ENCODE measurements at regions not wholly inside any gene's neighbourhood (a gene's known extent, or its start where the extent isn't known, plus 50 kb on each side); places are given as distances from the start of the nearest gene placed in this dataset.

DNA sequence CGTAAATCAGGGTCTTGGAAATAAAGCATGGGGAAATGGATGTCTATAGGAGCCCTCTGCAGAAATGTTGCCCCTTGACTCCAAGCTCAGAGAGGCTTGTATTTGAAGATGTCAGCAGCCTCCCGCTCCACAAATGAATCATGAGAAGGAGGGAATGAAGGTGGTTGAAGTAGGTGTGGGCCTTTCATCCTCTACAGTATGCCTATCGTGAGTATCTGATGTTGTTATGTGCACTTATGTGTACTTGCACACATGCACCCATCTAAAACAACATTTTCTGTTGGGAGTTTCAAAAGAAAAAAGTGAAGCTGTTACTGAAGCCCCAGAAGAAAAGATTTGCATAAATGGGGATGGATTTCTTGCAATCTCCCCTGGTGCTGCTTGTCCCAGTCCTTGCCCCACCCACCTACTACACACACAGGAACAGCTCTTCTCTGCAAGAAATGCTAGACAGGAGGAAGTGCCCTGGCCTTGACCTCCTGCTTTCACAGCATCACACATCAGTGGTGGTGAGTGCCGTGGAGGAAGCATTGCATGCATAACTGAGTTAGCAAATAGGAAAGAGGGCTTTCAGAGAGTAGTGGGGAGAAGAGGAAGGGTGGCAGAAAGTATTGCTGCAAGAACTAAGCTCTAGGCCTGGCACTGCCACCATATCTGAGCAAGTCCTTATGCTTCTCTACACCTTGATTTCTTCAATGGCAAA, 156.1 kb downstream of the SNX18 start:
- DNase-seq, result peak; percentile 44
- peak; percentile 80 for ATAC-seq
- intact Hi-C loops (cut with micrococcal nuclease), result no loop called here

DNA sequence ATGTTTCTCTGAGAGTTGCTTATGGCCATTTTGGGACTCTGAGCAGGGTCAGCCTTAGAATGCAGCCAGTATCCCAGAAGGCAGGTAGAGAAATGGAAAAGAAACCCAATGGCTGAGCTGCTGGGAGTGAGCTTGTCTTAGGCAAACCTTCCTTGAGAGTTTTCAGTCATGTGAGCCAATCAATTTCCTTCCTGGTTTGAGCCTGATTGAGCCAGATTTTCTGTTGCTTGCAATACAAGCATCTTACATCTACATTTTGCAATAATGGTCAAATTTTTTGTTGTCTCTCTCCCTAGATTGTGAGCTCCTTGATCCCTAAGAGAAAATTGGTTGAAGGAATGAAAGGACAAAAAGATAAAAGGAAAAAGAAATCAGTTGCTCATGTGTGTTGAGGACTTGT, 155.3 kb downstream of the SNX18 start:
- intact Hi-C loops (cut with micrococcal nuclease), result no loop called here
- DNase-seq, result no peak
- ATAC-seq, result no peak

DNA sequence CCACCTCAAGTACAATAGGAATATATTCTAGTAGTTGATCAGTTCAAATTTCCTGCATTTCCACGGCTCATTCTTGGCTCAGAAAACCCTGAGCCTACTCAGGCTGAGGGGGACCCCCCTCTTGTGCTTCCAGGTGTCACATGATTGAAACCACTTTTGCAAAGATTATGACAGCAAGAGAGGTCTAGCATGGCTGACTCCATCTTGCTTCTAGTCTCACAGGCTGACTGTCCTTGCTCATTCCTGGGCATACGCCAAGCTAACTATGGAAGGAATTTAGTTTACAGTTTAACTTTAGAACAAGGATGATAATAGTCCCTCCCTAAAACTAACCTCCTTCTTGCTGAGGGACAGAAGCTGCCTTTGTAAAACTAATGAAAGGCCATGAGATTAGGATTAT, 154.1 kb downstream of the SNX18 start:
- ATAC-seq, result no peak
- intact Hi-C loops (cut with micrococcal nuclease), result no loop called here
- DNase-seq, result no peak

DNA sequence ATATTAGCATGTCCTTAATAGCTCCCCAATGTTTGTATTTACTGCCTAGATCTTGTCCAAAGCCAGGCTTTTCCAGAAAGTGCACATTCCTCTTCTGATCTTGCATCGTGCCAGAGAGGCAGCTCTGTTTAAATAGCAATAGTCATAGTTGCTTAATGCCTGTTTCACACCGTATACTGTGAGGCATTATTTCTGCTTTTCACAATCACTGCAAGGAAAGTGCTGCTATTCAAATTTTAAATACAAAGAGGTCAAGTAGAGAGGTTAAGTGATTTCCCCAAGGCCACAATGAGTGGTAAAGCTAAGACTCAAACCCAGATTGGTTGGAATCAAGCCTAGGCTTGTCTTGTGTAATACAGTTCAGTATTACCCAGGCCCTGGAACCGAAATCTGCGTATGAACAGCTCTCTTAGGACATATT, 153.6 kb downstream of the SNX18 start:
- ATAC-seq (peak; percentile 48), DNase-seq (no peak)
- intact Hi-C loops (cut with micrococcal nuclease), result no loop called here

GRCh38 chr5:54670281-54670680, 152.7 kb downstream of the SNX18 start:
- ATAC-seq, result no peak

DNA sequence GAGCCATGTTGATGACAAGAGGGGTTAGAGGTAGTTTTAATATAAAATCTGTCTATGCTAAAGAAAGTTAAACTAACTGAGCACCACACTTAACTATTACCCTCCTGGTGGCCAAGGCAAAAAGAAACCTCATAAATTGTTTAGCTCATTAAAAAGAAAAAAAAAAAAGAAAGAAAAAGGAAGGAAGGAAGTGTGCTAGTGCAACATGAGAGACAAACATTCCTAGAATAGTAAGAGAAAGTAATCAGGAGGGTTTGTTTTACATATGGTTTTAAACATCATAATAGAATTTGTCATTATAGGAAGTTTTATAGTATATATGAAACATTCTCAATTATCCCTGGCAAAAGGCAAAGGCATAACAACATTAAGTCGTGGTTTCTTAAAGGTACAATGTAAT, 152.3 kb downstream of the SNX18 start:
- intact Hi-C loops (cut with micrococcal nuclease), result no loop called here
- no peak for ATAC-seq
- DNase-seq, result no peak

More at GRCh38 chr5:54670281-54670680, 152.7 kb downstream of the SNX18 start:
- intact Hi-C loops (cut with micrococcal nuclease), result no loop called here
- DNase-seq, result no peak

- DNase-seq (no peak), ATAC-seq (no peak)
- intact Hi-C loops (cut with micrococcal nuclease), result no loop called here
Observed at GRCh38 chr5:54669285-54669684, 151.7 kb downstream of the SNX18 start.

DNA sequence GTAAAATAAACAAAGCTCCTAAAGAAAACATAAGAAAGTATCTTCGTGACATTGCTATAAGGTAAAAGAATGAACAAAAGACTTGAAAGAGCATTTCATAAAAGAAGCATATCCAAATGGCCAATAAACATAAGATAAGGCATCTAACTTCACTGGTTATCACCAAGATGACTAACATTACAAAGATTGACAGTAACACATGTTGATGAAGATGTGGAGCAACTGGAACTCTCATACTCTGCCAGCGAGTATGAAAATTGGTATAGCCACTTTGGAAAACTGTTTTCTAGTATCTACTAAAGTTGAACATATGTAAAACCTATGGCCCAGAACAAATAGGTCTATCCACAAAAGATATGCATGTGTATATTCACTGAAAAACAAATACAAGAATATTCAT, 150.5 kb downstream of the SNX18 start:
- no peak for ATAC-seq
- no peak for DNase-seq
- intact Hi-C loops (cut with micrococcal nuclease), result no loop called here

DNA sequence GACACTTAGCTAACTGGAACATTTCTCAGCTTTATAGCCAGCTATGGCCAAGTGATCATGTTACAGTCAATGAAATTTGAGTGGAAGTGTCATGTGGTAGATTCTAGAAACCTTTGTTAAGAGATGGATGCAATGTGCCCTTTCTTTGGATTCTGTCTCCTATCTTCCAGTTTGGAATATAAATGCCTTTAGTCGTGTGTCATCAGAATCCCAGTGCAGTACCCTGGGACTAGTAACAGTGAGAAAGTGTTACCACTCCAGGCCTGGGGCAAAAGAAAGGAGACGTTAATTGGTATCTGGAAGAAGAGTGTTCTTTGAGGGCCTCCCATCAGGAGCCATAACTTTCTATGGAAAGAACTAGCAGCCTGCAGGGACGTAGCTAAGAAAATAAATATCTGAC, 149.6 kb downstream of the SNX18 start:
- DNase-seq (no peak), ATAC-seq (no peak)
- intact Hi-C loops (cut with micrococcal nuclease), result no loop called here

GRCh38 chr5:54663866-54664265, 146.3 kb downstream of the SNX18 start:
- peak; percentile 35 for DNase-seq
- intact Hi-C loops (cut with micrococcal nuclease), result no loop called here
- peak; percentile 80 for ATAC-seq

DNA sequence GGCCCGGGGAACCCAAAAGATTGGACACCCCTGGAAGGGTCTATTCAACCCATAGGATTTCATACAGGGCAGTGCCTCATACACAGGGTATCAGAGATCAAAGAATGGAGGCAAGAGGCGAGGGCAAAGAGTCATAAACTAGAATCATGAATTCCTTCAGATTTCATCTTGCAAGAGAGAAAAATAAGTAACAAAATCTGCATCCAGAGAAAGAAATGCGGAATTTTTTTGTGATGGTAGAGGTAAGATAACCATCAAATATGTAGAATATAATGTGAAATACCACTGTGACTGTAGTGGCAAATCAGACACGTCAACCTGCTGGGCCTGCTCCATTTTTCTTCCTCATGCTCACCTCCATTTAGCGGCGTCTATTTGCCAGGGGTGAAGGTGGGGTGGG, 143.6 kb downstream of the SNX18 start:
- DNase-seq (no peak), ATAC-seq (no peak)
- intact Hi-C loops (cut with micrococcal nuclease), result no loop called here

DNA sequence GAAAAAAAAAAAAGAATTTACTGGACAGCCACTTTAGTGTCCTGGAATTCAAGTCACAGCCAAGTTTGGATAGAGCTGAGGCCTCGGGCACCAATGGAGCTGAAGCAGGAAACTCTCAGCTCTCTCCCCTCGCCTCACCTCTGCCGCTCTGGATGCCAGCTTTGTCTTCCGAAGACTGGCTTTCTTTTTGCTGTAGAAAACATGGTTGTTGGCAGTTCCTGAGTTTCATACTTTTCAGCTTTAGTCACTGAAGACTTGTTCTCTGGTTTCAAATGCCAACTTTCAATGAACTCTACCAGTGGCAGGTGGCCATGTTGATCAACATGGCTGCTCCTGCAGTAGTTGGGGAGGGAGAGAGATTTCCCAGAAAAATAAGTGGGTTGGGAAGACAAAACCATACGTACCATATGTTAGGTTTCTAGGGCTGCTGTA, 142.2 kb downstream of the SNX18 start:
- intact Hi-C loops (cut with micrococcal nuclease), result loop anchor here (10.0 kb wide), 1 partner anchor 135 kb away; no protein-coding TSS in a partner anchor
- DNase-seq (no peak), ATAC-seq (no peak)

GRCh38 chr5:54658010-54658409, 140.5 kb downstream of the SNX18 start:
- ATAC-seq, result no peak
- intact Hi-C loops (cut with micrococcal nuclease), result loop anchor here (10.0 kb wide), 1 partner anchor 133 kb away; no protein-coding TSS in a partner anchor
- DNase-seq, result no peak

DNA sequence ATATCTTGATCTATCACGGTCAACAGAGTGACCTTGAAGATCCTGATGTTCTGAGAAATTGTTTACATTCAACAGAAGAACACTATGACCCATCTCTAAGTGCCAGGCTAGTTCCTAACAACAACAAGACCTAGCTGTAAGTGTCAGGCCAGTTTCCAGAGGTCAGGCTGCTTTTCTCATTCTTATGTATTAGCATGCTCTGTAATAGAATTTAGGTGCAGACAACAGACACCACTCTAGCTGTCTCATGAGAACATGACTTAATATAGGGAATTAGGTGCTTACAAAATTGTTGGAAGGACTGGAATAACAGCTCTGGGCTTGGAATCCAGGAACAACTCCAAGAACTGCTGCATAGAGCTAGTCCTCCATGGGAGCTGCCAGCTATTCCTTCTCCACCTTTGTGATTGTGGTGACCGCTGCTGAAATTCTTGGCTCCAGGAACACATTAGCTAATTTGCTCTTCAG, 138.7 kb downstream of the SNX18 start:
- no peak for DNase-seq
- peak; percentile 87 for ATAC-seq
- intact Hi-C loops (cut with micrococcal nuclease), result loop anchor here (10.0 kb wide), 1 partner anchor 131 kb away; no protein-coding TSS in a partner anchor

DNA sequence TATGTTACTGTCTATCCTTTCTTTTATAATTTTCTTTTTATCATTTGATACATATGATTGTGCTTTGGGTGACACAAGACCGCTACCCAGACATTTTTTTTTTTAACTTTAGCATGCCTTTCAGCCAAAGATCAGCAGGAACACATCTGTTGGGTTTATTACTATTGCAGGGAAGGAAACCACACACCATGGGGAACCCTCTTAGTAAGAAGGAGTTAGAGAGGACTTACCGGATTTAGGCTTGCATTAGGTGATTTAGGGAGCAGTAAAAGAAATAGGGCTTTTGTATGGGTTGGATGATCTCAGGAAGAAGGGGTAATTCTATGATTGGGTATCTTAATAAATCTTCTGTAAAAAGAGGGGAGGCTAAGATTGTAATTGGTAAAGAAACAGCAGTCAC, 138.2 kb downstream of the SNX18 start:
- ATAC-seq (no peak), DNase-seq (no peak)
- intact Hi-C loops (cut with micrococcal nuclease), result loop anchor here (10.0 kb wide), 1 partner anchor 131 kb away; no protein-coding TSS in a partner anchor

- intact Hi-C loops (cut with micrococcal nuclease), result loop anchor here (10.0 kb wide), 1 partner anchor 130 kb away; no protein-coding TSS in a partner anchor
- ATAC-seq, result no peak
- no peak for DNase-seq
Observed at GRCh38 chr5:54655266-54655665, 137.7 kb downstream of the SNX18 start.

DNA sequence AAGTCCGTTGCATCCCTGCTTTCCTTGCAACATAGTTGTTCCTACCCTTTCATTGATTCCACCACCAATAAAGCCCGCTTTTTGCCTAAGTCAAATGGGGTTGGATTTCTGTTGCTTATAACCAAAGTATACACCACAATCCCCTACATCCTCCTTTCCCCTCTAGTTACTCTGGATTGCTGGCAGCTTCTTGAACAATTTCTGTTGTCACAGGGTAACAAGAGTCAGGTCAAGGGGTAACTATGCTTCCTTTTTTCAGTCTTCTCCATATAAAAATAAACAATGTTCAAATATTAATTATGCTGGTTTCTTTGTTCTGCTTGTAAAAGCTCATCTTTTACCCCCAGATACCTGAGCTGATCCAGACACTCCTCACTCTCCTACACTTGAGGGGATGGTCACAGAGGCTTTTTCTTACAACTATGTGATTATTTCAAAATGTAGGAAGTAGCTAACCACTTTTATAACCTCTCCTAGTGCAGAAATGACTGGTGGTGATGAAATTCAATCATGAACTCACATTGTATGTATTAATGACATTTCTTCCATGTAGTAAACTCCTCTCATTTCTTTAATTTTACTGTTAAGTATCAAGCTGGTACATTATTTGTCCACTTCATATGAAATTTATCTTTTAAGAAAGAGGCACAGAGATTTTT, 136.5 kb downstream of the SNX18 start:
- DNase-seq (no peak), ATAC-seq (no peak)
- intact Hi-C loops (cut with micrococcal nuclease), result loop anchor here (10.0 kb wide), 1 partner anchor 129 kb away; no protein-coding TSS in a partner anchor

DNA sequence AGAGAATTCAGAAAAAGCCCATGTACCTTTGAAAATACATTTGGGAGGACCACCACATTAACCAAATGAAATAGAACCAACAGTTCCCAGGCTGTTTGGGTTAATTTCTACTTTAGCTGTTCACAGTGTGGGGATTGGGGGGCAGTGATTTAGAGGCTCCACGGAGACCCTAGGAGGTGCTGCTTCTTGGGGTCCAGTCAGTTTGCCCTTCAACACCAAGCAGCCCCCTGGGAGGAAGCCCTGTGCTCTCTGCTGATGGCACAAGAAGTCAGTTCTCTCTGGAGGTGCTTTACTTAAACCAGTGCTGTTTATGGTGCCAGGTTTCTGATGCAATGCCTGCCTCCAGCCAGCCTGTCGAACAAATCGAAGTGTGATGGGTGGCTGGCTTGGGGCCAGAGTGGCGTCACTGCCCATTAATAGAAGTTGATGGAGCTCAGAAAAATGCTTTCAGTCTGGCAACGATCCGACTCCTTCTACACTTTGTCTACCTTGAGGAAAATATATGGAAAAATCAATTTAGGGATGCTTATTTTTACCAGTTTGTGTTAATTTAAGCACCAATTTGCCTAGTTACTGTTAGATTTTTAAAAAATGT, 134.0 kb downstream of the SNX18 start:
- ATAC-seq (peak; percentile 59), DNase-seq (peak; percentile 88)
- intact Hi-C loops (cut with micrococcal nuclease), result loop anchor here (10.0 kb wide), 1 partner anchor 127 kb away; no protein-coding TSS in a partner anchor

DNA sequence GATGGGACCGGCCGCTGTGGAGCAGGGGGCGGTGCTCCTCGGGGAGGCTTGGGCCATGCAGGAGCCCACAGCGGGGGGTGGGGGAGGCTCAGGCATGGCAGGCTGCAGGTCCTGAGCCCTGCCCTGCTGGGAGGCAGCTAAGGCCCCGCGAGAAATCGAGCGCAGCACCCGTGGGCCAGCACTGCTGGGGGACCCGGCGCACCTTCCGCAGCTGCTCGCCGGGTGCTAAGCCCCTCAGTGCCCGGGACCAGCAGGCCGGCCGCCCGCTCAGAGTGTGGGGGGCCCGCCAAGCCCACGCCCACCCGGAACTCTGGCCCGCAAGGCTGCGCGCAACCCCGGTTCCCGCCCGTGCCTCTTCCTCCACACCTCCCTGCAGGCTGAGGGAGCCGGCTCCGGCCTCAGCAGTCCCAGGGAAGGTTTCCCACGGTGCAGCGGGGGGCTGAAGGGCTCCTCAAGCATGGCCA, 131.5 kb downstream of the SNX18 start:
- DNase-seq (no peak), ATAC-seq (no peak)
- intact Hi-C loops (cut with micrococcal nuclease), result no loop called here

All from left ventricle myocardium superior (tissue), 1 donor.